Gastroesophageal sphincter (tissue), 3 donors: ENCODE measurements at regions not wholly inside any gene's neighbourhood (a gene's known extent, or its start where the extent isn't known, plus 50 kb on each side); places are given as distances from the start of the nearest gene placed in this dataset.

Source experiments
- CTCF ChIP-seq, 4 experiments: fragments of 200-600 bp in 2 of 4; fragments of 450-650 bp in 2 of 4; sonication (generic) in 1 of 4; IDR thresholded peaks; one replicate each; pipeline ENCODE4 v1.5.1; 2017 to 2019; ENCODE audit warnings: antibody characterized with exemption in 4 of 4, mild to moderate bottlenecking in 2 of 4, moderate library complexity in 2 of 4
- POLR2A ChIP-seq, 2 donors: fragments of 450-650 bp; IDR thresholded peaks; one replicate each; pipeline ENCODE4 v1.6.1; 2017; ENCODE audit warnings: antibody characterized with exemption in 2 of 2, mild to moderate bottlenecking in 2 of 2, moderate library complexity in 1 of 2
- POLR2AphosphoS5 ChIP-seq: sonication (generic); formaldehyde crosslinking; IDR thresholded peaks from one replicate; pipeline ENCODE4 v1.6.1; 2017; ENCODE audit warnings: antibody characterized with exemption

DNA sequence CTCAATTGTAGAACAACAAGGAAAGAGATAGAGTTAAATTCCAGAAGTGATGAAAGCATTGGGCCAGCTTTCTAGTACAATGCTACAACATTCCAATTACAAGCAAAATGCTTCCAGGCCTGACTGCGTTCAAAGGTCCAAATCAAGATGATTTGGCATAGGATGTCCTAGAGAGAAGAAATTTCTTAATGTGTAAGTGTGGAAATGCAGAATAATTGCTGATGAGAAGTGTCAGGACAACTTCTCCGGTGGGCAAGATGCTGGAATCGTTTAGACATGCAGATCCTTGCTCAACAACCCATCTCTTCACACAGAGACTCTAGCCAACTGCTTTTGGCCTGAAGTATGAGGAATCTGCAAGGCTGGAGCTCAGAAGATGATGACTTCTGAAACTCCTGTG, 71.1 kb upstream of the PDZRN3 start:
- no peak for TF ChIP-seq CTCF (IDR thresholded peaks at IDR 0.05)
- TF ChIP-seq POLR2AphosphoS5, result peak; percentile 6
- no peak for TF ChIP-seq POLR2A (IDR thresholded peaks at IDR 0.05)
